ENCODE measurements at regions not wholly inside any gene's neighbourhood (a gene's known extent, or its start where the extent isn't known, plus 50 kb on each side); places are given as distances from the start of the nearest gene placed in this dataset.

DNA sequence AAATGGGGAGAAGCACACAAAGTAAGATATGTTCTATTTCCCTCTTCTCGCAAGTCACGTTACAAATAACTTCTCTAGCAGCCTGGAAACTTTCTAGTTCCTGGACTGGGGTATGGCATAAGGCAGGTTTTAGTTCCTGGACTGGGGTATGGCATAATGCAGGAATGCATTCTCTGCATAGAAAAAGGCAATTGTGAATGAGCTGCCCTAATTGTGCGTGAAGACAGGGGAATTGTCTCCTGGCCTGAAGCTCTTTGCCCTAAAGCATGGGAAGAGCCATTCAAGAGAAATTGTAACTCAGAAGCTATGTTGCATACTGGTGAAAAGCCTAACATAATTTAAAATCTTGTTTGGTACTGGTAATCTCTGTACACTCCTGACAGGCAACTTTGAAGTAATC, 54.3 kb upstream of the CBLB start:
- no peak for DNase-seq

DNA sequence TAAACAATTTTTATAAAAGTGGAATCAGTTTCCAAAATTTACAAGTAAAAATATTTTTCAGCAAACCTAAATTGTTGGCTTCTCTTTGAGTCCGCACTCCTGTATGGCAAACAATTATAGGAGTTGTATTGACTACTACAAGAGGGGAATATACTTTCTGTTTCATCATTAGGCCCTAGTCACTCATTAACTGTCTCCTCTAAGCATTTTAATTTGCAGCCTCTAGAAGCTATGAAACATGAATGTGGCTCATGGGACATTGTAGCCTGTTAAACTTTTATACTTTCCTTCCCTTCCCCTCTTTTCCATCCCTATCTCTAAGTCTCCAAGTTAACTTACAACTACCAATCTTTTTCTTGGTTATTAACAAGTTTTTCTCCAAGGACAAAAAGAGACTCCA, 58.9 kb upstream of the CBLB start:
- DNase-seq: no peak

DNA sequence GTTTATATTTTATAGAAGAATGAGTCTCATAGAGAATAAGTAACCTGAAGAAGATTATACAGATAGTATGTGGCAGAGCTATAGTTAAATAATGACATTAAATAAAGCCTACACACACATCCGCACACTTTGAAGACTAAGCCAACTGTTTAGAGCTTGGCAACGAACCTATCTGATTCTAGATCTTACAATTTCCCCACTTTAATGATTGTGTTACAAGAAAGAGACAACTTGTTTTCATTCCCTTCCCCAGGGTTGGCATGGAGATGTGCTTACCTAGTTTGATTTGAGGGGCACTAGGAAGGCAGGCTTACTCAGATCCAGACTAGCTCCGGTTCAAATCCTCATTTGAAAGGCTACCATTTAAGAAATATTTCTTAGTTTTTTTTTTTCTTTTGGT, 61.9 kb upstream of the CBLB start:
- DNase-seq: no peak

DNA sequence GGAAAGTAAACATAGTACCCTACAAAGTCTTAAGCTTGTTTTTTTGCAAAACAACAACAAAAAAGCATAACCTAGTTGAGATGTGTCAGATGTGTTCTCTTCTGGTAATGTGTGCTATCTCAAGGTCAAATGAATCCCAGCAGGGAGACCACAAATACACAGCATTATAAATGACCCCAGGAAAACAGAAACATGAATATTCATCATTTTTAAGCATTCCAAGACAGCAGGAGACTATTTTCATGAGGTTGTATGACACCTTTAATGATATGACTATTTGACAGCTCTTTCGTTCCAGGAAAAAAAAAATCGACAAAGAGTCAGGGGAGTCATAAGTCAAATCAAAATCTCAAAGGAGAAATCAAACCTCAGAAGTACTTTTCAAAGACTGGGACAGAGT, 62.7 kb upstream of the CBLB start:
- no peak for DNase-seq

DNA sequence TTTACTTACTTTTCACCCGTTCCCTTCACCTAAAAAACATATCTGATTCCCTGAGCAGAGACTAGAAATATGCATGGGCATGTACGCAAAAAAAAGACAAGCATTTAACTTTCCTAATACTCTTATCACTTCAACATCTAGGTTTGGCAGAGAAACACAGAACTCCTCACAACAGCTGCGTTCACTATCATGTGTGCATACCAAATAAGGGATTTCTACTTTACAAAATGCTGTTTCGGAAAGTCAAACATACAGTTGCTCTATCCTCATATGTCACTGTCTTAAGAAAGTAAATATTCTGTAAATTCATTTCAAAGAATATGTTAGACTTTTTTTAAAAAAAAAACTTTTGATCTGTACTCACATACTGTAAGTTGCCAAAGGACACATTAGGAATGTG, 65.1 kb upstream of the CBLB start:
- DNase-seq: no peak

DNA sequence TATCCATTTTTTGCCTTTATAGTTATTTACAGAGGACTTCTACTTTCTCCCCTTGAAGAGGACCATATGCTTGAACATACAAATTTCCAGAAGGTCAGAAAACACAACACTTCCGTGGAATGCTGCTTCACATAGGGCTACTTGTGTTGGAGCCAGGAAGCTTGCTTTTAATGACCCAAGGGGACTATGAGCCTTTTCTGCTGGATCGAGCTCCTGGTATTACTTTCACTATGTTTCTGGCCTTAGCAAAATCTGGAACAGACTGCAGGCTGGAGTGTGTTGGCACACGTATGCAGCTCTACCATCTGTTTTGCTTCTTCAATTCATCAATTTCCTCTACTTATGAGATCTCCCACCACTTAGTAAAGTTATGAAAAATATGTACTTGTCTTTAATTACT, 69.3 kb upstream of the CBLB start:
- no peak for DNase-seq

DNA sequence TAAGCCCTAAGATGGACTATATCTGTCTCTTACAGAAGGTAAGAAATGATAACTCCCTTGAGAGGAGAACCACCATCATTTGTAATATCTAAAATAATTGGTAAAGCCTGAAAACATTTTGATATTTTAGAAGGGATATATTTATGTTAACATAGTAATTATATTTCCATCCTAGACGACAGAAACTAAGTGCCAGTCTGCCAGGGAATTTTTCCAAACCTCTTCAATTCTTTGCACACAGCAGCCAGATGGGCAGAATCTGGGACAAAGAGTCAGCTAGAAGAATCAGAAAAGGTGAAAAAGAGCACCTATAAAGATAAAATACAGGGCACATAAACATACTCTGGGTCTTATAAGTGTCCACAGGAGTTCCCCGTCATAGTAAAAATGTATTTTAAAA, 70.0 kb upstream of the CBLB start:
- DNase-seq: no peak

DNA sequence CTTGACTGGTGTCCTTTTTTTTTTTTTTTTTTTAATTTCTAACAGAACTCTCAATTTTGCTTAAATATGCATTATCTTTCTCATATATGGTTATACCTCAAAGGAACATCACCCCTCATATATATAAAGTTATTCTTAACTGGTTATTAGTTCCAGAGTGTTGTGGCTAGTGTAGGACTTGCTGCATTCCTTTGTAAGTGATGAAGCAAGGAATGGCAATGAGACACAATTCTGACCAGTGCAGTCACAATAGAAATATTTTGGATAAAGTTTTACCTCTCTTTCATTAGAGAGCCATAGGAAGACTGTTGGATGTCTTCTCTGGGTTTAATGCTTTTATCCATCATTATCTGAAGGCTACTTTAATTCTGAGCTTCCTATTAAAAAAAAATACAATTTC, 75.5 kb upstream of the CBLB start:
- no peak for DNase-seq

DNA sequence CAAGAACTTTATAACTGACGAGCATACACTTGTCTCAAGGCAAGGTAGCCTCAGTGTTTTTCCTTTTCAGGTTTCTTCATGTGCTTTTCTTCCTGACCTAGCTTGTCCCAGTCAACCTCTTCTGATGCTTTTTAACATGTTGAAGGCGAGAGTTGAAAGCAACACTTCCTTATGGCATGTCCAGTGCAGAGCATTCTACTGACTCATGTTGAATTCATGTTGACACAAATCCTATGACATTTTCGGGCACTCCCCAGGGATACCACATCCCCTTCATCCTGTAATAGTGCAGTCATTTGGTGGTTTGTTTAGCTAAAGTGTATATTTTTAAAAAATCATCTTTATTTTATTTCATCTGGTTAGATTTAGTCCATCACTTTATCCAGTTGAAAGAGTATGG, 75.9 kb upstream of the CBLB start:
- no peak for DNase-seq

DNA sequence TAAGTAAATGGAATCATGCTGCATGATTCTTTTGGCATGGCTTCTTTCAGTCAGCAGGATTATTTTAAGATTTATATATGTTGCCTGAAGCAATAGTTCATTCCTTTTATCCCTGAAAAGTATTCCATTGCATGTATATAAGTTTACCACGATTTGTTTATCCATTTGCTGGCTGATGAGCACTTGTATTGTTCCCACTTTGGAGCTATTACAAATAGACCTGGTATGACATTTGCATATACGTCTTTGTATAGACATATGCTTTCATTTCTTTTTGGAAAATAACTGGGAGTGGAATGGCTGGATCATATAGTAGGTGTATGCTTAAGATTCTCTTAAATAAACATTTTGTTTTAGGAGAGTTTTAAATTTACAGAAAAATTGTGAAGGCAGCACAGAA, 79.3 kb upstream of the CBLB start:
- no peak for DNase-seq

DNA sequence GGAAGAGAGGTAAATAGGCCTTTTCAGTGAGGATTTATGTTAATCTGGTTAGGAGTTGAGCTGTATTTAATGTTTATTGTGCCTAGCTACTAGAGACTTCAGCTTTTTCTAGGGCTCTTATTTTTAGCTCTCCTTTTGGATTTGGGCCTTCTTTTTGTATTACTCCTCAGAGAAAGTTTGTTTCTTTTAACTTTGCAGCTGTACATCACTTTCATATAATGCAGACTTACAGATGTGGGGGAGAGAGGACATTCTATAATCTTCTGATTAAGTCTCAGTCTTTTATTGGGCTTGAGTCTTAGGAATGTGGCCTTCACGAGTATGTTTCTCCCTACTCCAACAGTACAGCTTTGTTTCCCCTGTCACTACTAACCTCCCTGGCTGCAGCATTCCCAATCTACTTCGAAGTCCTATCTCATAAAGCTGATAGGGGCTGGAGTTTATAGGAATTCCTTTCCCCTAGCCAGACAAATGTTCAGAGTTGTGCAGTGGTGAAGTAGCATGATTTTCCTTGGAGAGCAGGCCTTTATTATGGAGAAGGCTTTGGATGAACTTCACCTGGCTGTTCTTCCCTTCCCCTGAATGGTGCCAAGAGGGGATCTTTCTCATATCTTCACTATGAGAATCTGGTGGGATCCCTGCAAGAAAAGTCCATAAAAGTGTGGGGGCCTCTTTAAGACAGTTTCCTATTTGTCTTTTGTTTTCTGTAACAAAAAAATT, 82.2 kb upstream of the CBLB start:
- no peak for DNase-seq

DNA sequence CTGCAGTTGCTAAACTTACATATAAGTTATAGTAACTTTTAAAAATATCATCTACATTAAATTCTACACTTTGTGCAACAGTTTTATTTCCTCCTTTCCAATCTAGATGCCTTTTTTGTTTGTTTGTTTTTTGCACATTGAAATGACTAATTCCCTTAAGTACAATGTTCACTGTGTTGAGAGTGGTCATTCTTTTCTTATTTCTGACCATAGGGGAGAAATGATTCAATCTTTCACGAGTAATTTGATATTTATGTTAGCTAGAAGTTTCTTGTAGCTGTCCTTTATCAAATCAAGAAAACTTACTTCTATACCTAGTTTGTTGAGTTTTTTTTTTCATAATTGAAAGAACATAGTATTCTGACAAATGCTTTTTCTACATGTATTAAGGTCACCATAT, 85.0 kb upstream of the CBLB start:
- DNase-seq: no peak

DNA sequence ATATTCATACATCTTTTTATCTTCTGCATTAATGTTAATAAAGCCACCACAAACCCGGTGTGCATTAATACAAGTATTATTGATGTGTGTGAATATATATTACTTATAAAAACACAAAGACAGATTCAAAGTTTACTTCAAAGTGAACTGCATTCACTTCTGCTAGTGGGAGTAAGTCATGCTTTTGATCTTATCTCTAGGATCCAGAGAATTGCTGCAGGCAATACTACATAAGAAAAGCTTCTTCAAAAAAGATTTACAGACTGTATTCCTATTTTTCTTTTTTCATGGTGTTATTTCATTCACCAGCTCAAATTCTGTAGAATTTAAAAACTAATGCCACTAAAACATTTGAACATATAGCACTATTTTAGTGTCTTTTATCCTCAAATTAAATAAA, 87.5 kb upstream of the CBLB start:
- no peak for DNase-seq

DNA sequence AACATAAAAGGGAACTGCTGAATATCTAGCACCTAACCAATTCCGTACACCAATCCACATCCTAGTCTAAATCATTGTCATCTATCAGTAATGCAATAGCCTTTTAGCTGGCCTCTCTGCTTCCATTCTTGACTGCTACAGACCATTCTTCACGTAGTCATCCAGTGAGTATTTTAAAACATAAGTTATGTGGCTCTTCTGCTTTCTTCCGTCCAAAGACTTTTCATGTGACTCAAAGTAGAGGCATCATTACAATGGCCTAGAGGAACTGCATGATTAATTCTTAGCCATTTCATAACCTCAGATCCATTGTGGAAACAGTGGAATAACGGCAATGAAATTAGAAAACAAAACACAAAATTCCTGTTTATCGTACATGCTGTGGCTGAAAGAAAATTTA, 88.9 kb upstream of the CBLB start:
- DNase-seq: no peak

DNA sequence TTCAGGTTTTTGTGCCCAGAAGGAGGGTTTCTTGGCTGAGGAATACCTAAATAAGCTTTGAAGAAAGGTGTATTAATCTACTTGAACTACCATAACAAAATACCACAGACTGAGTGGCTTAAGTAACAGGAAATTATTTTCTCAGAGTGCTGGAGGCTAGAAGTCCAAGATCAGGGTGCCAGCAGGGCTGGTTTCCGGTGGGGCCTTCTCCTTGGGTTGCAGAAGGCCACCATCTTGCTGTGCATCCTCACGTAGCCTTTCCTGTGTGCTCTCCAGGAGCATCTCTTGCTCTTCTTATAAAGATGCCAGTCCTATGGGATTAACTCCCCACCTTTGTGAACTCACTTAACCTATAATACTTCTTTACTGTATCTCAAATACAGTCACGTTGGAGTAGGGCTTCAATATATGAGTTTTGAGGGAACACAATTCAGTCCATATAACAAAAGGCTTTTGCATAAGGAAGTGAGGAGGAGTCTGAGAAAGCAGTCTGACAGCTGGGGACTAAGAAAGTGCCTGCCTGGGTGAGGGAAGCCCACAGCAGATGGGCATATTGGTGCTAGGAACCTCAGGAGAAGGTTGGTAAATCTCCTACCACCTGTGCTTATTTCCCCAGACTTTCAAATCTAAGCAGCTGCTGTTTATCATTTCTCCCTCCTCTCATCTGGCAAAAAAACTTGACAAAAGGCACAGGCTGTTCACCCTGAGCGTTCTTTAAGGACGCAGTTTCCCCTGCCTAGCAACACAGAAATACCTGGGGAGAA, 89.6 kb upstream of the CBLB start:
- DNase-seq: no peak

DNA sequence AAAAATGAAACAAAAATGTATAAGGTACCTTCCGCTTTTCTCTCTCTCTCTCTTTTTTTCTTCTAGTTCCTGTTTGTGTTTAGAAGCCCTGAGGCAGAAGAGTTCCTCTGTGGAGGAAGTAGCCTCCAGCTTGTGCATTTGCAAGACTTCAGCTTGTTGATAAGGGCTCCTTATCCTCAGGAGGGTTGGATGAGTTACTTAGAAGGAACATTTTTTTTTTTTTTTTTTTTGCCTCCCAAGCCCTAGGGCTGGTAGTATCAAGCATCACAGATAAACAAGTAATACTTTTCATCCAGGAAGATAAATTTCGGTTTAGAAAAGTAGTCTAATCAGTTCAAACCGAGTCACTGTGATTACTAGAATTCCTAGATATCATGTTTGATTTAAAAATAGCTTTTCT, 91.0 kb upstream of the CBLB start:
- DNase-seq: no peak

DNA sequence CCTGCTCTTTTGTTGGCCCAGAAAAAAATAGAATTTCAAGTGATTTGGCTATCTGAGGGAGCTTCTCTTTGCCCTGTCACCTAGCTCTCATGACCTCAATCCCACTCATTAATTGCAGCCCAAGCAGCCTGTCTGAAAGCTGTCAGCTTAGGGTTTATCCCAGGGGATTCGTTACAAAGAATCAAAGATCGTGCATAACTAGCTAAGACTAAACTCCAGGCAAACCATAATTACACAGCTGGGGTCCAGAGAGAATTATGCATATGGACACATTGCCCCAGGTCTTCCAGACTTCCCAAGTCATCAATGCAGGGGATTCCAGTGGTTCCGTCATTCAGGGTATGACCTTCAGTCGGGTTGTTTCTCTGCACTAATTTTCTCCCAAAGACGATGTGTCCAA, 91.6 kb upstream of the CBLB start:
- DNase-seq: no peak

DNA sequence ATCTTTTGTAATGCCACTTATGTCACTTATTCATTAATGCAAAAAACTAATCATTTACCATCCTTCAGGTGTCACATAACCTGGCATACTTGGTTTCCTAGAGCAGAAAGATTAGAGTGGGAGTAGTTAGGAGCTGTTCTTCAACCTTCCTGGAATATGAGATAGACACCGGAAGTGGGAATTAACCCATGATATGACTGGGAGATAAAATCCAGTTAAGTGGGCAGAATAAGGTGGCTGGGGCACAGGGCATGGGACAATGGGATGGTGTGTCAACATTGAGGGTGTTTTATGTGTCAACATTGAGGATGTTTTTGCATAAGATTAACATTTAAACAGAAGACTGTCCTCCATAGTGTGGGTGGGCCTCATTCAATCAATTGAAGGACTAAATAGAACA, 94.3 kb upstream of the CBLB start:
- no peak for DNase-seq

DNA sequence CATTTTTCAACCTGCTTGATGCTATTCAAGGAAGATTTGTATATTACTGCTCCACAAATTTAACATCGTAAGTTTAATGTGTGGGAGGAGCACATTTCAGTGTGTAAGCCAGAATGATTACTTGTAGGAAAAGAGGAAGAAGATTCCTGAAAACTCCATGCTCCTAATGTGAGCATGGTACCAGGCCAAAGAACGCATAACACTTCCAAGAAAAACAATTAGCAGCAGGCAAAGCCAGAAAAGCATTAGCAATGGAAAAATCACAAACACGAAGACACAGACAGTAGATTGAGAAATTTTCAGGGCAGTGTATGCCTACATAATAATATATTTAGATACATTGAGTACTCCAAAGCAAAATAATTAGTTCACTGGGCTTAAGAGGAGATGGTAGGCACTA, 96.6 kb upstream of the CBLB start:
- DNase-seq: no peak

DNA sequence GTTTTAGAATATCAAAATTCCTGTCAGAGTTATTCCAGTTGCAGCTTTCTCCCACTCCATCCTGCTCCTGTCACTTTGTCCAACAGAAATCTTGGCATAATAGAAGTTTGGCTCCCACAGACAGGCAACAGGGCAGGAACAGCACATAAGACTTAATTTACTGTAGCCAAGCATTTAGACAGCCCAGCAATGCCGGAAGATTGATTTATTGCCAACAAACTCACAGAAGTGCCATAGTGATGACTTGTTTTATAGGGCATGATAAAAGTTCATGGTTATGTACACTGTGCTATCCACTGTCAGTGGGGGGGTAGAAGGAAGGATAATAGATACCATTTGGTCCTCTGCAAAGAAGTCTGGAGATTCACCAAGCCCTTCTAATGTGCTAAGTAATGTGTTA, 98.3 kb upstream of the CBLB start:
- DNase-seq: no peak

DNA sequence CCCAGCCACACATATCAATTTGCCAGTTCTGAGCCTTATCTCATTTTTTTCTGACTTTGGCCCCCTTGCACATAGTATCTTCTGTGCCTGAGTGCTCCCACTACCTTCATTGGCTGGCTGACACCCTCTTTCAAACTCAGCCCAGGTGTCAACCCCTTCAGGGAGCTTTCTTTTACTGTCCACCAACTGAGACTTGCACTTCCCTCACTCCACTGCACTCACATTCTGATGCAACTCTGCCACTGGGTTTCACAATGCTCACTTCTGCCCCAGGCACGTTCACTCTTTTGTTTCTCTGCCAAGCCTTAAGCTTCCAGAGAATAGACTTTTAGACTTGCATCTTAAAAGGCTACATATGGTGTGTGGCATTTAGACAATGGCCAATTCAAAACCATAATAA, 101.5 kb upstream of the CBLB start:
- no peak for DNase-seq

DNA sequence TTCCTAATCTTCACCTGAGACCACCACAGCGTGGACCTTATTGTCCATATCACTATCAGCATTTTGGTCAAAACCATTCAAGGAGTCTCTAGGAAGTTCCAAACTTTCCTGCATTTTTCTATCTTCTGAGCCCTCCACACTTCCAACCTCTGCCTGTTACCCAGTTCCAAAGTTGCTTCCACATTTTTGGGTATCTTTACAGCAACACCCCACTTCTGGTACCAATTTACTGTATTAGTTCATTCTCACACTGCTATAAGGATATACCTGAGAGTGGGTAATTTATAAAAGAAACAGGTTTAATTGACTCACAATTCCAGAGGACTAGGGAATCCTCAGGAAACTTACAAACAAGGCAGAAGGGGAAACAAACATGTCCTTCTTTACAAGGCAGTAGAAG, 103.3 kb upstream of the CBLB start:
- no peak for DNase-seq

DNA sequence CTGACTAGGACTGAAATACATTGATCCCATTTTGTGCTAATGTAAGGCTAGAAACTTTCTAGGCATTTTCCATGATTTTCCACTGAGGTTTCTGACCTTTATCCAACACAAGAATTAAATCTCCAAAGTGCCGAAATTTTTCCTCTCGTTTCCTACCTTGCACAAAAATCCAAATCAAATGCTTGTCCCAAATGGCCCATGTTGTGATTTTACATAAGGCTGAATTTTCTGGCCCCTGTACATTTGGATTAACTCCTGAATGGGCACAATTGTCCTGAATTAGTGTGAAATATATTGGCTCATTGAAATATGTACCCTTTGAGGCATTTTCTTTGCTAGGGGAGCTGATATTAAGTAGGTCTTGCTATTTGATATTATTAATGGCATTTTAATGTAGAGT, 105.6 kb upstream of the CBLB start:
- DNase-seq: no peak

DNA sequence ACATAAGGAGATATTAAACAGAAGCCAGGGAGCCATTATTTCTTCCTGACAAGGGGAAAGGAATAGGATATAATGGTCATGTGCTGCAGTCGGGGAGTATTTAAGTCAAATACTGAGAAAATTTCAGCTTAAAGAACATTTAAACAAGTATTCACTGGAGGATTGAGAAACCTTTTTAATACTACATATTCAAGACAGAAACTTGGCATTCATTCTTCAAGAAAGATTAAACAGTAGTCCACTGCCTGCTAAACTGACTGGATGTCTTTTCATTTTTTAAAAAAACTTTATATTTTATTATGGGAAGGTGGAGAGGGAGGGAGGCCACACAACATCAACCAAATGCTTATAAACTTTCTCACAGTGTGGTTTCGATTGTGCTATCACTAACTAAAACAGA, 107.4 kb upstream of the CBLB start:
- DNase-seq: no peak

DNA sequence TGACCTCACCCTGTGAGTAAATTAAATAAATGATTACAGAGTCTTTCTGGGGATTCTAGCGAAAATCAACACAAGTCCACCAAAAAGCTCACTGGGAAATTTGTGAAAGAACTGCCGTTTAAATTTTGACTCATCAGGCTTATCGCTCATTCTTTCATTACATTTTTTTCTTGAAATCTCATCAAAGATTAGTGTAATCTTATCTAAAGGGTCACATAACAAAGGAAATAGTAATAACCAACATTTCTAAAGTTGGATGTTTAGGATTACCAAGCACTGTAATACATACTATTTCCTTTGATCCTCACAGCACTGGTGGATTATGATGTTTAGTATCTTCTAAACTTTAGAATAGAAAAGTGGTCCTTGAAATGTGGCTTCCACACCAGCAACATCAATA, 111.1 kb upstream of the CBLB start:
- no peak for DNase-seq
